ENCODE measurements at regions not wholly inside any gene's neighbourhood (a gene's known extent, or its start where the extent isn't known, plus 50 kb on each side); places are given as distances from the start of the nearest gene placed in this dataset.

- WGBS: 90% methylated on average over 12 of the region's 12 CpGs
- no peaks in the 10 kb centered on the region for H3K9me3 ChIP-seq (ENCODE audit: insufficient read depth, low read depth, low read length)
- no peaks in the 10 kb centered on the region for H3K27me3 ChIP-seq (ENCODE audit: insufficient read depth, low read length)
- no peaks in the 10 kb centered on the region for H3K36me3 ChIP-seq (ENCODE audit: insufficient read depth, low read length)
- H3K9ac ChIP-seq (ENCODE audit: low read depth, low read length): no peak overlapping the region
- H3K27ac ChIP-seq (ENCODE audit: low read depth, low read length): no peak overlapping the region; the same call in 1 of the 2 replicates
- no peaks in the 10 kb centered on the region for H3K4me1 ChIP-seq (ENCODE audit: insufficient read depth, low read length)
- H3K4me3 ChIP-seq (ENCODE audit: low read length): no peak overlapping the region
Measured at GRCh38 chr14:94923786-94924185, 153.9 kb upstream of the GSC start.

GRCh38 chr14:94922595-94923239 is 152.8 kb upstream of the GSC start:
- Histone ChIP-seq H3K4me3 (ENCODE audit: low read length) (no peak overlapping the region), H3K36me3 (ENCODE audit: insufficient read depth, low read length) (no peaks in the 10 kb centered on the region), H3K9me3 (ENCODE audit: insufficient read depth, low read depth, low read length) (no peaks in the 10 kb centered on the region), H3K27ac (ENCODE audit: low read depth, low read length) (no peak overlapping the region), H3K27me3 (ENCODE audit: insufficient read depth, low read length) (no peaks in the 10 kb centered on the region), H3K9ac (ENCODE audit: low read depth, low read length) (no peak overlapping the region), H3K4me1 (ENCODE audit: insufficient read depth, low read length) (no peaks in the 10 kb centered on the region)
- WGBS: 94% methylated on average over 11 of the region's 11 CpGs

- no peak overlapping the region for H3K4me3 ChIP-seq (ENCODE audit: low read length)
- 97% methylated on average over 15 of the region's 15 CpGs for WGBS
- no peak overlapping the region for H3K9ac ChIP-seq (ENCODE audit: low read depth, low read length)
Measured at GRCh38 chr14:94921882-94922585, 152.1 kb upstream of the GSC start.

GRCh38 chr14:94921456-94921855 is 151.5 kb upstream of the GSC start:
- H3K9ac ChIP-seq (ENCODE audit: low read depth, low read length): no peak overlapping the region
- 88% methylated on average over 1 of the region's 1 CpG for WGBS

More at GRCh38 chr14:94921882-94922585, 152.1 kb upstream of the GSC start:
- Histone ChIP-seq H3K9me3 (ENCODE audit: insufficient read depth, low read depth, low read length) (no peaks in the 10 kb centered on the region), H3K36me3 (ENCODE audit: insufficient read depth, low read length) (no peaks in the 10 kb centered on the region), H3K27me3 (ENCODE audit: insufficient read depth, low read length) (no peaks in the 10 kb centered on the region), H3K4me1 (ENCODE audit: insufficient read depth, low read length) (no peaks in the 10 kb centered on the region), H3K27ac (ENCODE audit: low read depth, low read length) (no peak overlapping the region)

GRCh38 chr14:94919896-94920295 is 150.0 kb upstream of the GSC start:
- 94% methylated on average over 9 of the region's 9 CpGs for WGBS
- no peaks in the 10 kb centered on the region for H3K4me1 ChIP-seq (ENCODE audit: insufficient read depth, low read length)

More at GRCh38 chr14:94921456-94921855, 151.5 kb upstream of the GSC start:
- H3K9me3 ChIP-seq (ENCODE audit: insufficient read depth, low read depth, low read length): no peaks in the 10 kb centered on the region
- H3K27me3 ChIP-seq (ENCODE audit: insufficient read depth, low read length): no peaks in the 10 kb centered on the region
- H3K27ac ChIP-seq (ENCODE audit: low read depth, low read length): no peak overlapping the region
- no peak overlapping the region for H3K4me3 ChIP-seq (ENCODE audit: low read length)
- H3K36me3 ChIP-seq (ENCODE audit: insufficient read depth, low read length): no peaks in the 10 kb centered on the region
- no peaks in the 10 kb centered on the region for H3K4me1 ChIP-seq (ENCODE audit: insufficient read depth, low read length)

GRCh38 chr14:94918896-94919295 is 149.0 kb upstream of the GSC start:
- Histone ChIP-seq H3K9me3 (ENCODE audit: insufficient read depth, low read depth, low read length) (no peaks in the 10 kb centered on the region), H3K27me3 (ENCODE audit: insufficient read depth, low read length) (no peaks in the 10 kb centered on the region), H3K4me3 (ENCODE audit: low read length) (no peak overlapping the region), H3K4me1 (ENCODE audit: insufficient read depth, low read length) (no peaks in the 10 kb centered on the region), H3K36me3 (ENCODE audit: insufficient read depth, low read length) (no peaks in the 10 kb centered on the region), H3K27ac (ENCODE audit: low read depth, low read length) (no peak overlapping the region), H3K9ac (ENCODE audit: low read depth, low read length) (no peak overlapping the region)
- 86% methylated on average over 8 of the region's 8 CpGs for WGBS

More at GRCh38 chr14:94919896-94920295, 150.0 kb upstream of the GSC start:
- Histone ChIP-seq H3K36me3 (ENCODE audit: insufficient read depth, low read length) (no peaks in the 10 kb centered on the region), H3K9ac (ENCODE audit: low read depth, low read length) (no peak overlapping the region), H3K27ac (ENCODE audit: low read depth, low read length) (no peak overlapping the region), H3K4me3 (ENCODE audit: low read length) (no peak overlapping the region), H3K9me3 (ENCODE audit: insufficient read depth, low read depth, low read length) (no peaks in the 10 kb centered on the region), H3K27me3 (ENCODE audit: insufficient read depth, low read length) (no peaks in the 10 kb centered on the region)

- Histone ChIP-seq H3K27ac (ENCODE audit: low read depth, low read length) (no peak overlapping the region), H3K4me1 (ENCODE audit: insufficient read depth, low read length) (no peaks in the 10 kb centered on the region), H3K9ac (ENCODE audit: low read depth, low read length) (no peak overlapping the region), H3K36me3 (ENCODE audit: insufficient read depth, low read length) (no peaks in the 10 kb centered on the region), H3K27me3 (ENCODE audit: insufficient read depth, low read length) (no peaks in the 10 kb centered on the region), H3K4me3 (ENCODE audit: low read length) (no peak overlapping the region), H3K9me3 (ENCODE audit: insufficient read depth, low read depth, low read length) (no peaks in the 10 kb centered on the region)
- 94% methylated on average over 7 of the region's 7 CpGs for WGBS
Measured at GRCh38 chr14:94917041-94917600, 147.2 kb upstream of the GSC start.

GRCh38 chr14:94914191-94914590 is 144.3 kb upstream of the GSC start:
- no peak overlapping the region for H3K4me3 ChIP-seq (ENCODE audit: low read length)
- H3K36me3 ChIP-seq (ENCODE audit: insufficient read depth, low read length): no peaks in the 10 kb centered on the region
- H3K27ac ChIP-seq (ENCODE audit: low read depth, low read length): no peak overlapping the region
- no peak overlapping the region for H3K9ac ChIP-seq (ENCODE audit: low read depth, low read length)
- WGBS: 99% methylated on average over 3 of the region's 3 CpGs
- no peaks in the 10 kb centered on the region for H3K9me3 ChIP-seq (ENCODE audit: insufficient read depth, low read depth, low read length)
- no peaks in the 10 kb centered on the region for H3K27me3 ChIP-seq (ENCODE audit: insufficient read depth, low read length)
- H3K4me1 ChIP-seq (ENCODE audit: insufficient read depth, low read length): no peaks in the 10 kb centered on the region

GRCh38 chr14:94907626-94908261 is 137.8 kb upstream of the GSC start:
- WGBS: 93% methylated on average over 29 of the region's 30 CpGs
- no peaks in the 10 kb centered on the region for H3K9me3 ChIP-seq (ENCODE audit: insufficient read depth, low read depth, low read length)
- H3K4me1 ChIP-seq (ENCODE audit: insufficient read depth, low read length): no peaks in the 10 kb centered on the region
- no peaks in the 10 kb centered on the region for H3K36me3 ChIP-seq (ENCODE audit: insufficient read depth, low read length)
- H3K4me3 ChIP-seq (ENCODE audit: low read length): no peak overlapping the region
- no peak overlapping the region for H3K9ac ChIP-seq (ENCODE audit: low read depth, low read length)
- H3K27ac ChIP-seq (ENCODE audit: low read depth, low read length): no peak overlapping the region
- no peaks in the 10 kb centered on the region for H3K27me3 ChIP-seq (ENCODE audit: insufficient read depth, low read length)

- WGBS: 94% methylated on average over 6 of the region's 6 CpGs
- Histone ChIP-seq H3K9me3 (ENCODE audit: insufficient read depth, low read depth, low read length) (no peaks in the 10 kb centered on the region), H3K4me3 (ENCODE audit: low read length) (no peak overlapping the region), H3K27me3 (ENCODE audit: insufficient read depth, low read length) (no peaks in the 10 kb centered on the region), H3K4me1 (ENCODE audit: insufficient read depth, low read length) (no peaks in the 10 kb centered on the region), H3K36me3 (ENCODE audit: insufficient read depth, low read length) (no peaks in the 10 kb centered on the region), H3K27ac (ENCODE audit: low read depth, low read length) (no peak overlapping the region), H3K9ac (ENCODE audit: low read depth, low read length) (no peak overlapping the region)
Measured at GRCh38 chr14:94906991-94907587, 137.2 kb upstream of the GSC start.

- no peak overlapping the region for H3K9ac ChIP-seq (ENCODE audit: low read depth, low read length)
- H3K27me3 ChIP-seq (ENCODE audit: insufficient read depth, low read length): no peaks in the 10 kb centered on the region
- 89% methylated on average over 4 of the region's 4 CpGs for WGBS
- H3K4me3 ChIP-seq (ENCODE audit: low read length): no peak overlapping the region
- no peak overlapping the region for H3K27ac ChIP-seq (ENCODE audit: low read depth, low read length)
- H3K36me3 ChIP-seq (ENCODE audit: insufficient read depth, low read length): no peaks in the 10 kb centered on the region
- no peaks in the 10 kb centered on the region for H3K9me3 ChIP-seq (ENCODE audit: insufficient read depth, low read depth, low read length)
- H3K4me1 ChIP-seq (ENCODE audit: insufficient read depth, low read length): no peaks in the 10 kb centered on the region
Measured at GRCh38 chr14:94906577-94906976, 136.7 kb upstream of the GSC start.

Data from HUES64 (cell line).